NCI-H2107 (cell line): ENCODE measurements at regions not wholly inside any gene's neighbourhood (a gene's known extent, or its start where the extent isn't known, plus 50 kb on each side); places are given as distances from the start of the nearest gene placed in this dataset.

Experiments used
- DNase-seq: peaks from one replicate; lab custom pipeline; 2025; lab: John Stamatoyannopoulos, UW

- no peak for DNase-seq
These were observed 401.0 kb upstream of the NRP1 start for GRCh38 chr10:33735464-33735923.

- no peak for DNase-seq
These were observed 400.1 kb upstream of the NRP1 start for GRCh38 chr10:33734393-33735155.

DNA sequence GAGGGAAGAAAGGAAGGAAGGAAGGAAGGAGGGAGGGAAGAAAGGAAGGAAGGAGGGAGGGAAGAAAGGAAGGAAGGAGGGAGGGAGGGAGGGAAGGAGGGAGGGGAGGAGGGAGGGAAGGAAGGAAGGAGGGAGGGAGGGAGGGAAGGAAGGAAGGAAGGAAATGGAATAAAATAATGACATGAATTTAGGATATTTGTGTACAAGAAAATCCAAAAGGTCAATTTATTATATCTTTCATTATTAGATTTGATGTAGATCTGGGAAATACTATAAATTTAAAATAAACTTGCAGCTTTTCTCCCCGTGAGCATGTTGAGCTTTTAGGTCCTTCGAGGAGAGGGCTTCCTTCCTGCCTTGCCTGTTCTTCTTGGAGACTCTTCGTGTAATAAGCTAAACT lies 398.6 kb upstream of the NRP1 start:
- no peak for DNase-seq

- no peak for DNase-seq
These were observed 397.8 kb upstream of the NRP1 start for GRCh38 chr10:33732161-33732680.

DNA sequence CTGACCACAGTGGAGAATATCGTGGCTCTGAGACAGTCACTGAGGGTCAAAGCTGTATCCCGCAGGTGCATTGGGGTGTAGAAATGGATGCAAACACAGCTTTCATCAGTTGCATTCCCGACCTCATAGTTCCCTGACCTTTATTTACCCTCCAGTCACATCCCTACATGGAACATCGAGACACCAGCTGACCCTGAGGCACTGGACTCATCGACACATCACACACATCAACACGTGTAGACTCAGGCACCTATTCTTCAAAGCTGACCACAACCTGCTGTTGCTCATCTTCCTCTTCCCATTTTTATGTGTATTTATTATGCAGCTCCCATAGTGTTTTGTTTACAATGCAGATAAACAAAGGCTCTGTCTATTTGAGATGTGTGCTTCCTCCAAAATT lies 396.9 kb upstream of the NRP1 start:
- no peak for DNase-seq

DNA sequence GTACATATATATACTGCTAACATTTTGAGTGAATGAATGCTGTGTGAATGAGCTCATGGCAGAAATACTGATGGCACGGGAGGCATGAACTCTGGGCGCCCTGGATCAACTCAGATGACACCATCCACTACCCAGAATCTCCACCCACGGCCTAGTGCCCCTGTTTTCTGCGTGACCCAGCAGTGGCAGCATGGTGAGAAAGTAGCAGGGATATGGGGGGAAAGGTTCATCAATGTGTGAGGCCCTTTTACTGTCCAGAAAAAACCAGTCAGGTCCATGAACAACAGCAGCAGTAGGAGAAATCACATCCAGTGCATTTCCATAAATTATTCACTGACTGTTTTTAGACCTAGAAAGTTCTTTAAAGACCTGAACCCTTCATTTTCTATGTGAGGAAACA lies 391.0 kb upstream of the NRP1 start:
- DNase-seq = no peak

- DNase-seq = no peak
These were observed 388.7 kb upstream of the NRP1 start for GRCh38 chr10:33723181-33723580.

DNA sequence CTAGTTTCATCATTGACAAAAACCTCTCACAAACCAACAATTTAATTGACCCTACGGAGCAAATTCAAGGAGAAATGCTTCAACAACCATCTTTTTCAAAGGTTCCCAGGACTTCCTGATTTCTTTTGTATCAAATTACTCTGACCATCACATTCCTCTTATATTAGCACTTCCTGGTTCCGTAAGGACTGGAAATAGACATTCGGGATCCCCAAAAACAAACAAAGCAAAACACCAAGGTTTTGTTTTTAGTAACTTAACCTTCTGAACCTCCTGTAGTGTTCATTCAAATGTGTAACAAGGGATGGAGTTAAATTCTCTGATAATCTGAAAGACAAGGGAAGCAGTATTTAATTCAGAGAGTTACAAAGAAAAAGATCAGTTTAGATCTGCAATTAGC lies 387.6 kb upstream of the NRP1 start:
- no peak for DNase-seq

DNA sequence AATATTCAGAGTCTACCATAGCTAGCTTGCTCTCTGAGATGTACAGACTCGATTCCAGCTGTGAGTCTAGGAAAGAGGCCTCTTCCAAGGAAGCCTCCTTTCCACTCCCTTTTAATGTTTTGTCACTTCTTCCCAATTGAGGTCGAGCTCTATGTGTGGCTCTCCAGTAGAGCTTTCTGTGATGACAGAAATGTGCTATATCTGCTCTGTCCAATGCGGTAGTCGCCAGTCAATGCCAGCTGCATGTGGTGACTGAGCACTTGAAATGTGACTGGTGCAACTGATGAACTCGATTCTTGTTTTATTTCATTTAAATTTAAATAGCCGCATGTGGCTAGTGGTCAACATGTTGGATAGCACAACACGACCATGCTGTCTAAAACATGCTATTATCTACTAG lies 387.0 kb upstream of the NRP1 start:
- DNase-seq = no peak

DNA sequence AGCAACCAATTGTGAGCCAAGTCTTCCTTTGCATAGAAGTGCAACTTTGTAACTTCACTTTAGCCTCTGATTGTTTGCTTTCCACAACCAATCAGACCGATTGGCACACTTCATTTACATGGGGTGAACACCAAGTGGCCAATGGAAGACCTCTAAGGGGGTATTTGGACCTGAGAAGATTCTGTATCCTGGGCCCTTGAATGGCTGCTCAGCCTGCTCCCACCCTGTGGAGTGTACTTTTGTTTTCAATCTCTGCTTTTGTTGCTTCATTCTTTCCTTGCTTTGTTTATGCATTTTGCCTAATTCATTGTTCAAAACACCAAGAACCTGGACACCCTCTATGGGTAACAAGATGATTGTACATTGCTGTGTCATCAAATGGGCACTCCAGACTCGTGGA lies 385.7 kb upstream of the NRP1 start:
- DNase-seq = no peak

DNA sequence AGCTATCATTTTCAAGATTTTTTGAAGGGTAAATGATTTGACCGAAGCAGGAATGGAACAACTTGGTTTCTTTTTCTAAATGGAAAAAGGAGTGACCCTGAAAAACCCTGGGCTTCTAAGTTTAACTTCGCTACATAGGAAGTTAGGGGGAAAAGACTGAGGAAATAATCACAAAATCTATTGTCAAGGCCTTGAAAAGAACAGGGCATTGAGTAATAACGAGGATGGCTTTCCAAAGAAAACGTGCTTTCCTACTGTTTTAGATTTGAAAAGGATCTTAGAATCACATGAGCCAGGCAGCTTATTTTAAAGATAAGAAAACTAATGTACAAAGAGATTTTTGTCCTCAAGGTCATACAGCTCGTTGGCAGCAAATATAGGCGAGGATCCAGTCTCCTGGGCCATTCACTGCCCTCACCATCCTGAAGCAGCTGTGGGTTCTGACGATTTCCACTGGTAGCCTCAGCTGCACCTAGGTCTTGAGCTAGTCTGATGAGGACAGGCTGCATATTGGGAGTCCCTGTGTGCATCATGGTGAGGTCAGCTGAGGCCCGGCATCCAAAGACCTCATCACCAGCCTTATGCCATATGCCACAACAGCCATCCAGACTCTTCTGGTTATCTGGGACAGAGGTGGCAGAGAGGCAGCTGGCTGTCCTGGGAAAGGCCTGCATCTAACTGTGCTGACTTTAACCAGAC lies 384.7 kb upstream of the NRP1 start:
- no peak for DNase-seq

- no peak for DNase-seq
These were observed 382.2 kb upstream of the NRP1 start for GRCh38 chr10:33716501-33717267.

DNA sequence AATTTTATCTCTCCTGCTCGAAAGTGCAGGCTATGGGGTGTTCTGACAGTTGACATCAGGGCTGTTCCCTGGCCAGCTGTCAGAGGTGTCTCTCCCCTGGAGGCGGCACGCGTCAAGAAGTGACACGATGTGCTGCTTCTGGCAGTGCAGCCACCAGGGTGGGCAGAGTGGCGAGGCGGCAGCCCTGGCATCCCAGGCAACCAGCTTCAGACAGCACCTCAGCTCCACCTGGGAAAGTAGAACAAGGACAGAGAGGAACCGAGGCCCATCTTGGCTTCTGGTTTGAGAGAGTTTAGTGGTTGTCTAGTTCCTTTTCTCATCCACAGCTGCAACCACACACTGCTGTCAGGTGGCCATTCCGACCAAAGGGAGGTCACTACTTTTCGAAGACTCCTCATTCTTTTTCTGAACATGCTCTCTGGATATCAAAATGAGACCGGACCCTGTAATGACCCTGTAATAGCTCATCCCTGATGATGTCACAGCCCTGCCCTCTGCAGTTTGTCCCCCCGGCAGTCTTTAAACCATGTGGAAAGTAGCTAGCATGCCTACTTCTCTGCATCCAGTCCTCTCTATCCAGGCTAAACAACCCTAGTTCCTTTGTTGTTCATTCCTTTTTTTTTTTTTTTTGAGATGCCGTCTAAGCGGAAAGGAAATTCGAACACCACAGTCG lies 381.0 kb upstream of the NRP1 start:
- DNase-seq = no peak

GRCh38 chr10:33712825-33713224 lies 378.4 kb upstream of the NRP1 start:
- DNase-seq = no peak

- DNase-seq = no peak
These were observed 375.5 kb upstream of the NRP1 start for GRCh38 chr10:33710006-33710405.

- DNase-seq = no peak
These were observed 374.7 kb upstream of the NRP1 start for GRCh38 chr10:33709008-33709753.

DNA sequence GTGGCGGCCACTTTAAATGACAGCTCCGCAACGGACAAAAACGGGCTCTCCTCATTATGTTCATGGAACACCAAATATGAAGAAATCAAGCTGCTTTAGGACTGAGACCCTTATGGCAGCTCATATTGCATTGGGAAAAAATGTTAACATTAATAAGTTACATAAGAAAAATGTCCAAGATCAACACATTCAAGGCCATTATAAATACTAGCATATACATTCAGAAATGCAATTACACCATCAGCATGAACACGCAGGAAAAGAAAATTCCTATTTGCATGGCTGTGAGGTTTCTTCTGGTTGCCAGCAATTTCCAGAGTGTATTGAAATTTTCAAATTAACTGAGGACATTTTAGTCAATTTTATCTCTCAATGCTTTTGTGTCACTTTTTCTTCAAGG lies 374.1 kb upstream of the NRP1 start:
- DNase-seq = no peak

GRCh38 chr10:33706746-33707145 lies 372.3 kb upstream of the NRP1 start:
- no peak for DNase-seq

DNA sequence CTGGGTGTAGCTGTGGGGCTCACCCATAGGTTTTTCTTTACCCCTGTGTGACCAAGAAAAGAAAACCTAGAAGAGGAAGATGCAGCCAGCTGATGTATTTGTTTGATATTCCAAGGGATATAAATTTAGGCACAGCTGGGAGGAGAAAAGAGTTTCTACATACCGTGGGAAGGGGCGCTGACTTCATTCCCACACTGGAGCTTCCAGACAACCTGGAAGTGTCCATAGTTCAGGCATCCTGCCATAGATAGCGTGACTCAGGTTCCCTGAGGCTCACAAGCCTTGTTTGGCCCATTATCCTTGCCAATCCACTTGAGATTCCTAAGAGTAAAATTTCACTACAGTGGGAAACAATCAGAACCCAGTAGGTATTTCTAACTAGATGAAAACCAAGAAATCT lies 371.7 kb upstream of the NRP1 start:
- DNase-seq = no peak

GRCh38 chr10:33704214-33704830 lies 369.9 kb upstream of the NRP1 start:
- no peak for DNase-seq
